ENCODE measurements at regions not wholly inside any gene's neighbourhood (a gene's known extent, or its start where the extent isn't known, plus 50 kb on each side); places are given as distances from the start of the nearest gene placed in this dataset.

DNA sequence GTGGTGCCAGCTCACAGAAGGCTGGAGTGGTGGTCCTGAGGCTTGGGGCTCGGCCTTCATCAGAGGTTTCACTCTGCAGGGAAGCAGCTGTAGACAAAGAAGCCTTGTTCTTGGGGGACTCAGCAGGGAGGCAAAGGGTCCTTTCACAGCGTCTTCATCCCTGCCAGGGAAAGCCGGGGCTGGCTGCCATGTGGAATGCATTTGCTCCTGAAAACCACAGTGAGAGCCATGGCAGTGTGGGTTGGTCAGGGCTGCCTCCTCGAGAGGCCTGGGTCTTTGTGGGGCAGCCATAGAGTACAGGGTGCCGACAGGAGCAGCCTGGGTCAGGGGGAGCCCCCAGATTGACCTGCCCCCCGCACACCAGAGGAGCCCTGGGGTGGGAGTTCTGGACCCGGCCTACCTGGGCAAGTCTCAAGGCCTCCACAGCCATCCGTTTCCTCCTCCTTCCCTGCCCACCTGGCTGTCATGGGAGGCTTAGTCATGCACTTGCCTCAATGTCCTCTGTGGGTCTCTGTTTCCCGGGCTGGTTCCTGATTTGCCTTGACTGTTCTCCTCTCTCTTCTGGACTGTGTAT lies 144.0 kb downstream of the CDC5L start:
- Mint-ChIP-seq H3K9me3 (ENCODE audit: low read depth) (no peaks in the 10 kb centered on the region), H3K27ac (no peak overlapping the region), H3K4me3 (ENCODE audit: low read depth) (no peak overlapping the region), H3K27me3 (peaks cover 10% of the 10 kb centered on the region), H3K4me1 (ENCODE audit: low read depth) (no peaks in the 10 kb centered on the region), H3K36me3 (ENCODE audit: insufficient read depth) (no peaks in the 10 kb centered on the region)
- DNase-seq (ENCODE audit: low spot score, unreplicated experiment), result no peak
- TF ChIP-seq, protein P1, sequence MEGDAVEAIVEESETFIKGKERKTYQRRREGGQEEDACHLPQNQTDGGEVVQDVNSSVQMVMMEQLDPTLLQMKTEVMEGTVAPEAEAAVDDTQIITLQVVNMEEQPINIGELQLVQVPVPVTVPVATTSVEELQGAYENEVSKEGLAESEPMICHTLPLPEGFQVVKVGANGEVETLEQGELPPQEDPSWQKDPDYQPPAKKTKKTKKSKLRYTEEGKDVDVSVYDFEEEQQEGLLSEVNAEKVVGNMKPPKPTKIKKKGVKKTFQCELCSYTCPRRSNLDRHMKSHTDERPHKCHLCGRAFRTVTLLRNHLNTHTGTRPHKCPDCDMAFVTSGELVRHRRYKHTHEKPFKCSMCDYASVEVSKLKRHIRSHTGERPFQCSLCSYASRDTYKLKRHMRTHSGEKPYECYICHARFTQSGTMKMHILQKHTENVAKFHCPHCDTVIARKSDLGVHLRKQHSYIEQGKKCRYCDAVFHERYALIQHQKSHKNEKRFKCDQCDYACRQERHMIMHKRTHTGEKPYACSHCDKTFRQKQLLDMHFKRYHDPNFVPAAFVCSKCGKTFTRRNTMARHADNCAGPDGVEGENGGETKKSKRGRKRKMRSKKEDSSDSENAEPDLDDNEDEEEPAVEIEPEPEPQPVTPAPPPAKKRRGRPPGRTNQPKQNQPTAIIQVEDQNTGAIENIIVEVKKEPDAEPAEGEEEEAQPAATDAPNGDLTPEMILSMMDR (IDR thresholded peaks at IDR 0.05; ENCODE audit: unreplicated experiment), result no peak

- Mint-ChIP-seq H3K27me3 (peaks cover 10% of the 10 kb centered on the region), H3K9me3 (ENCODE audit: low read depth) (no peaks in the 10 kb centered on the region), H3K36me3 (ENCODE audit: insufficient read depth) (no peaks in the 10 kb centered on the region), H3K4me1 (ENCODE audit: low read depth) (no peaks in the 10 kb centered on the region), H3K27ac (no peak overlapping the region), H3K4me3 (ENCODE audit: low read depth) (no peak overlapping the region)
- DNase-seq (ENCODE audit: low spot score, unreplicated experiment), result no peak
- TF ChIP-seq, protein P1 (IDR thresholded peaks at IDR 0.05; ENCODE audit: unreplicated experiment), result no peak
Measured at GRCh38 chr6:44533421-44533820, 145.9 kb downstream of the CDC5L start.

- no peak for DNase-seq (ENCODE audit: low spot score, unreplicated experiment)
- Mint-ChIP-seq H3K4me1 (ENCODE audit: low read depth) (no peaks in the 10 kb centered on the region), H3K27ac (no peak overlapping the region), H3K9me3 (ENCODE audit: low read depth) (no peaks in the 10 kb centered on the region), H3K4me3 (ENCODE audit: low read depth) (no peak overlapping the region), H3K27me3 (peaks cover 7% of the 10 kb centered on the region), H3K36me3 (ENCODE audit: insufficient read depth) (no peaks in the 10 kb centered on the region)
- TF ChIP-seq, protein P1 (IDR thresholded peaks at IDR 0.05; ENCODE audit: unreplicated experiment), result no peak
Measured at GRCh38 chr6:44534291-44534690, 146.8 kb downstream of the CDC5L start.

- Mint-ChIP-seq H3K27me3 (peaks cover 7% of the 10 kb centered on the region), H3K4me3 (ENCODE audit: low read depth) (no peak overlapping the region), H3K36me3 (ENCODE audit: insufficient read depth) (no peaks in the 10 kb centered on the region), H3K27ac (no peak overlapping the region), H3K4me1 (ENCODE audit: low read depth) (no peaks in the 10 kb centered on the region), H3K9me3 (ENCODE audit: low read depth) (no peaks in the 10 kb centered on the region)
- TF ChIP-seq, protein P1 (IDR thresholded peaks at IDR 0.05; ENCODE audit: unreplicated experiment), result no peak
- no peak for DNase-seq (ENCODE audit: low spot score, unreplicated experiment)
Measured at GRCh38 chr6:44535446-44535845, 147.9 kb downstream of the CDC5L start.

DNA sequence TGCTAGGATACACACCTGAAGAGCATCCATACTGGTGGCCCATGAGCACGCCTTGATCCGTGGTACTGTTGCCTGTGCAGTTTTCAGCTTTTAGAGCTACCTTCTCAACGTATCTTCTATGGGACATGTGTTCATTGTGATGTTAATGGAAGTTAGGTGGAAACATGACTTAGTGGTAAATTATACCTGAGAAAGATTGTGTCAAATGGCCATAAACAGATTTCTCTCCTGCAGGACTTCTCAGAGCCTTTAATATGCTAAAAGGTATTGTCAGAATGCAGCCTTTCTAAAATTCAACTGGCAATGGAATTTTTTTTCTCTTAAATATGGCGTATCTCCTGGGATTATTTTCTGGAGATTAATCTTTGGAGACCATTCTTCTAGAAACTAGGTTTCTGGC lies 148.5 kb downstream of the CDC5L start:
- no peaks in the 10 kb centered on the region for H3K9me3 Mint-ChIP-seq (ENCODE audit: low read depth)
- no peaks in the 10 kb centered on the region for H3K4me1 Mint-ChIP-seq (ENCODE audit: low read depth)
- H3K36me3 Mint-ChIP-seq (ENCODE audit: insufficient read depth), result no peaks in the 10 kb centered on the region
- TF ChIP-seq, protein P1 (IDR thresholded peaks at IDR 0.05; ENCODE audit: unreplicated experiment), result no peak
- no peak overlapping the region for H3K4me3 Mint-ChIP-seq (ENCODE audit: low read depth)
- no peak for DNase-seq (ENCODE audit: low spot score, unreplicated experiment)
- H3K27ac Mint-ChIP-seq, result no peak overlapping the region
- peaks cover 10% of the 10 kb centered on the region for H3K27me3 Mint-ChIP-seq
